HG03280 (cell line): ENCODE measurements at regions not wholly inside any gene's neighbourhood (a gene's known extent, or its start where the extent isn't known, plus 50 kb on each side); places are given as distances from the start of the nearest gene placed in this dataset.

Experiments
- ATAC-seq: cut with Tn5 transposase; IDR thresholded peaks from one replicate; pipeline ENCODE4 v1.9.1; 2021; ENCODE audit warnings: mild to moderate bottlenecking, moderate library complexity; ENCODE audit not compliant: unreplicated experiment

GRCh38 chr5:135236228-135236907 is 162.7 kb downstream of the MACROH2A1 start:
- ATAC-seq, result no peak

GRCh38 chr5:135235551-135236227 is 163.3 kb downstream of the MACROH2A1 start:
- ATAC-seq, result no peak

GRCh38 chr5:135234666-135235401 is 164.2 kb downstream of the MACROH2A1 start:
- ATAC-seq, result no peak

GRCh38 chr5:135234242-135234641 is 164.8 kb downstream of the MACROH2A1 start:
- ATAC-seq, result no peak

GRCh38 chr5:135233477-135233876 is 165.6 kb downstream of the MACROH2A1 start:
- no peak for ATAC-seq

- ATAC-seq, result no peak
Measured at GRCh38 chr5:135232958-135233357, 166.1 kb downstream of the MACROH2A1 start.

GRCh38 chr5:135231289-135231688 is 167.7 kb downstream of the MACROH2A1 start:
- no peak for ATAC-seq

GRCh38 chr5:135230251-135230925 is 168.6 kb downstream of the MACROH2A1 start:
- ATAC-seq, result no peak

GRCh38 chr5:135229679-135230132 is 169.3 kb downstream of the MACROH2A1 start:
- ATAC-seq, result no peak

GRCh38 chr5:135229122-135229521 is 169.9 kb downstream of the MACROH2A1 start:
- ATAC-seq, result no peak

GRCh38 chr5:135228222-135228621 is 170.8 kb downstream of the MACROH2A1 start:
- ATAC-seq, result no peak

- ATAC-seq, result no peak
Measured at GRCh38 chr5:135227064-135228022, 171.7 kb downstream of the MACROH2A1 start.

GRCh38 chr5:135225856-135226560 is 173.0 kb downstream of the MACROH2A1 start:
- ATAC-seq, result no peak

GRCh38 chr5:135223891-135224625 is 175.0 kb downstream of the MACROH2A1 start:
- no peak for ATAC-seq

- no peak for ATAC-seq
Measured at GRCh38 chr5:135223404-135223803, 175.6 kb downstream of the MACROH2A1 start.

- ATAC-seq, result no peak
Measured at GRCh38 chr5:135222771-135223170, 176.3 kb downstream of the MACROH2A1 start.

- no peak for ATAC-seq
Measured at GRCh38 chr5:135222171-135222681, 176.8 kb downstream of the MACROH2A1 start.

GRCh38 chr5:135221696-135222095 is 177.3 kb downstream of the MACROH2A1 start:
- ATAC-seq, result no peak

GRCh38 chr5:135221187-135221473 is 177.9 kb downstream of the MACROH2A1 start:
- no peak for ATAC-seq
